Activated T-cell treated with anti-CD3 and anti-CD28 coated beads, Interleukin-2, amount 50 U/mL, for 72 hours (primary cell): ENCODE measurements at regions not wholly inside any gene's neighbourhood (a gene's known extent, or its start where the extent isn't known, plus 50 kb on each side); places are given as distances from the start of the nearest gene placed in this dataset.

Experiments
- ATAC-seq, 2 donors: fragments of 150-1000 bp; cut with Tn5 transposase; replicated peaks in 1 of 2; 2 replicates each; pipeline ENCODE4 v1.10.0; 2021; ENCODE audit warnings: moderate library complexity in 2 of 2, mild to moderate bottlenecking in 1 of 2
- DNase-seq, 2 donors: peaks; one replicate each; pipeline ENCODE4 v3.0.0; 2021 to 2022; ENCODE audit warnings: mixed read lengths in 1 of 2
- H3K27ac Mint-ChIP-seq: one replicate; pipeline ENCODE4 v1.8.0; 2022; ENCODE audit warnings: mild to moderate bottlenecking, moderate library complexity, mixed read lengths
- H3K27me3 Mint-ChIP-seq: one replicate; pipeline ENCODE4 v1.8.0; 2022; ENCODE audit warnings: low read depth, mixed read lengths
- H3K36me3 Mint-ChIP-seq, 2 donors: one replicate each; pipeline ENCODE4 v1.8.0; 2022; ENCODE audit warnings: mixed read lengths in 2 of 2, mild to moderate bottlenecking in 1 of 2; ENCODE audit not compliant: insufficient read depth in 2 of 2
- H3K4me1 Mint-ChIP-seq: one replicate; pipeline ENCODE4 v1.8.0; 2022; ENCODE audit warnings: low read depth, mixed read lengths
- H3K4me3 Mint-ChIP-seq, 2 donors: one replicate each; pipeline ENCODE4 v1.8.0; 2022; ENCODE audit warnings: mild to moderate bottlenecking in 2 of 2, mixed read lengths in 2 of 2, moderate library complexity in 2 of 2
- H3K9me3 Mint-ChIP-seq, 2 donors: one replicate each; pipeline ENCODE4 v1.8.0; 2022; ENCODE audit warnings: mixed read lengths in 2 of 2

- Mint-ChIP-seq H3K4me1 (no peaks in the 10 kb centered on the region), H3K9me3 (no peaks in the 10 kb centered on the region), H3K36me3 (no peaks in the 10 kb centered on the region), H3K27me3 (peaks cover 13% of the 10 kb centered on the region), H3K27ac (no peak overlapping the region), H3K4me3 (no peak overlapping the region)
- no peak for DNase-seq
- ATAC-seq = no peak
Observed at GRCh38 chr2:177030451-177031105, 182.0 kb upstream of the HNRNPA3 start.

GRCh38 chr2:177031438-177032180 is 181.0 kb upstream of the HNRNPA3 start:
- H3K27ac Mint-ChIP-seq = no peak overlapping the region
- no peak for ATAC-seq
- no peaks in the 10 kb centered on the region for H3K4me1 Mint-ChIP-seq
- H3K4me3 Mint-ChIP-seq = no peak overlapping the region
- H3K27me3 Mint-ChIP-seq = peaks cover 13% of the 10 kb centered on the region
- DNase-seq = no peak
- no peaks in the 10 kb centered on the region for H3K9me3 Mint-ChIP-seq
- H3K36me3 Mint-ChIP-seq = no peaks in the 10 kb centered on the region

GRCh38 chr2:177036747-177037146 is 175.8 kb upstream of the HNRNPA3 start:
- Mint-ChIP-seq H3K4me1 (no peaks in the 10 kb centered on the region), H3K27ac (no peak overlapping the region), H3K9me3 (no peaks in the 10 kb centered on the region), H3K27me3 (peaks cover 26% of the 10 kb centered on the region), H3K36me3 (no peaks in the 10 kb centered on the region), H3K4me3 (no peak overlapping the region)
- no peak for DNase-seq
- no peak for ATAC-seq

- ATAC-seq (no peak), DNase-seq (no peak)
- Mint-ChIP-seq H3K4me1 (no peaks in the 10 kb centered on the region), H3K27ac (no peak overlapping the region), H3K9me3 (no peaks in the 10 kb centered on the region), H3K4me3 (no peak overlapping the region), H3K27me3 (peaks cover 20% of the 10 kb centered on the region), H3K36me3 (no peaks in the 10 kb centered on the region)
Observed at GRCh38 chr2:177037569-177037968, 175.0 kb upstream of the HNRNPA3 start.

GRCh38 chr2:177038787-177039484 is 173.7 kb upstream of the HNRNPA3 start:
- H3K27ac Mint-ChIP-seq = no peak overlapping the region
- DNase-seq (no peak), ATAC-seq (no peak)
- no peaks in the 10 kb centered on the region for H3K9me3 Mint-ChIP-seq
- no peaks in the 10 kb centered on the region for H3K4me1 Mint-ChIP-seq
- H3K27me3 Mint-ChIP-seq = peaks cover 20% of the 10 kb centered on the region
- no peaks in the 10 kb centered on the region for H3K36me3 Mint-ChIP-seq
- no peak overlapping the region for H3K4me3 Mint-ChIP-seq

- Mint-ChIP-seq H3K4me3 (no peak overlapping the region), H3K36me3 (no peaks in the 10 kb centered on the region), H3K9me3 (no peaks in the 10 kb centered on the region), H3K27me3 (peaks cover 20% of the 10 kb centered on the region), H3K4me1 (no peaks in the 10 kb centered on the region), H3K27ac (no peak overlapping the region)
- DNase-seq (no peak), ATAC-seq (no peak)
Observed at GRCh38 chr2:177042311-177042710, 170.3 kb upstream of the HNRNPA3 start.

- H3K4me1 Mint-ChIP-seq = no peaks in the 10 kb centered on the region
- no peak for ATAC-seq
- no peaks in the 10 kb centered on the region for H3K9me3 Mint-ChIP-seq
- DNase-seq = no peak
- peaks cover 6% of the 10 kb centered on the region for H3K27me3 Mint-ChIP-seq
- H3K27ac Mint-ChIP-seq = no peak overlapping the region
- no peaks in the 10 kb centered on the region for H3K36me3 Mint-ChIP-seq
- no peak overlapping the region for H3K4me3 Mint-ChIP-seq
Observed at GRCh38 chr2:177044671-177045070, 167.9 kb upstream of the HNRNPA3 start.

GRCh38 chr2:177048981-177049380 is 163.6 kb upstream of the HNRNPA3 start:
- ATAC-seq = no peak
- Mint-ChIP-seq H3K4me1 (no peaks in the 10 kb centered on the region), H3K4me3 (no peak overlapping the region), H3K9me3 (no peaks in the 10 kb centered on the region), H3K36me3 (no peaks in the 10 kb centered on the region), H3K27ac (no peak overlapping the region), H3K27me3 (no peaks in the 10 kb centered on the region)
- no peak for DNase-seq

GRCh38 chr2:177051278-177051677 is 161.3 kb upstream of the HNRNPA3 start:
- H3K27ac Mint-ChIP-seq = no peak overlapping the region
- no peaks in the 10 kb centered on the region for H3K4me1 Mint-ChIP-seq
- ATAC-seq (no peak), DNase-seq (no peak)
- H3K36me3 Mint-ChIP-seq = no peaks in the 10 kb centered on the region
- no peaks in the 10 kb centered on the region for H3K9me3 Mint-ChIP-seq
- no peaks in the 10 kb centered on the region for H3K27me3 Mint-ChIP-seq
- H3K4me3 Mint-ChIP-seq = no peak overlapping the region

GRCh38 chr2:177052471-177052870 is 160.1 kb upstream of the HNRNPA3 start:
- no peaks in the 10 kb centered on the region for H3K36me3 Mint-ChIP-seq
- DNase-seq (no peak), ATAC-seq (no peak)
- H3K27me3 Mint-ChIP-seq = no peaks in the 10 kb centered on the region
- H3K27ac Mint-ChIP-seq = no peak overlapping the region
- H3K9me3 Mint-ChIP-seq = no peaks in the 10 kb centered on the region
- H3K4me3 Mint-ChIP-seq = no peak overlapping the region
- no peaks in the 10 kb centered on the region for H3K4me1 Mint-ChIP-seq

GRCh38 chr2:177053038-177053437 is 159.6 kb upstream of the HNRNPA3 start:
- no peaks in the 10 kb centered on the region for H3K4me1 Mint-ChIP-seq
- H3K27ac Mint-ChIP-seq = no peak overlapping the region
- no peak for ATAC-seq
- H3K9me3 Mint-ChIP-seq = no peaks in the 10 kb centered on the region
- no peak for DNase-seq
- no peaks in the 10 kb centered on the region for H3K27me3 Mint-ChIP-seq
- no peak overlapping the region for H3K4me3 Mint-ChIP-seq
- H3K36me3 Mint-ChIP-seq = no peaks in the 10 kb centered on the region

- no peaks in the 10 kb centered on the region for H3K9me3 Mint-ChIP-seq
- peaks cover 4% of the 10 kb centered on the region for H3K4me1 Mint-ChIP-seq
- H3K4me3 Mint-ChIP-seq = no peak overlapping the region
- H3K36me3 Mint-ChIP-seq = no peaks in the 10 kb centered on the region
- no peaks in the 10 kb centered on the region for H3K27me3 Mint-ChIP-seq
- no peak overlapping the region for H3K27ac Mint-ChIP-seq
- no peak for ATAC-seq
- DNase-seq = no peak
Observed at GRCh38 chr2:177053716-177054115, 158.9 kb upstream of the HNRNPA3 start.

- peaks cover 5% of the 10 kb centered on the region for H3K4me1 Mint-ChIP-seq
- ATAC-seq (no peak), DNase-seq (no peak)
- H3K27me3 Mint-ChIP-seq = no peaks in the 10 kb centered on the region
- no peak overlapping the region for H3K27ac Mint-ChIP-seq
- H3K36me3 Mint-ChIP-seq = no peaks in the 10 kb centered on the region
- no peaks in the 10 kb centered on the region for H3K9me3 Mint-ChIP-seq
- no peak overlapping the region for H3K4me3 Mint-ChIP-seq
Observed at GRCh38 chr2:177056481-177056929, 156.1 kb upstream of the HNRNPA3 start.
